B cell (primary cell): ENCODE measurements at regions not wholly inside any gene's neighbourhood (a gene's known extent, or its start where the extent isn't known, plus 50 kb on each side); places are given as distances from the start of the nearest gene placed in this dataset.

Experiments used
- ATAC-seq: fragments of 200-7000 bp; cut with Tn5 transposase; one replicate; pipeline ENCODE4 v1.10.0; 2021; ENCODE audit warnings: low read depth, mild to moderate bottlenecking, moderate number of reproducible peaks, moderate library complexity
- CTCF ChIA-PET: fragments of 350-600 bp; sonication (Branson Sonifier 250); formaldehyde crosslinking; loops from one replicate; lab custom pipeline; 2021; ENCODE audit warnings: antibody characterized with exemption, inconsistent platforms; lab: Charles Lee
- POLR2A ChIA-PET: fragments of 350-600 bp; sonication (Branson Sonifier 250); formaldehyde crosslinking; loops from one replicate; lab custom pipeline; 2021; ENCODE audit warnings: antibody characterized with exemption; lab: Charles Lee
- DNase-seq: peaks from one replicate; pipeline ENCODE4 v3.0.0; 2013
- H2AFZ ChIP-seq: 2 replicates; pipeline ENCODE4 v1.6.1; 2012; ENCODE audit warnings: mild to moderate bottlenecking, low read depth, low read length; ENCODE audit not compliant: insufficient read depth, poor library complexity, severe bottlenecking
- H3K27ac ChIP-seq, 2 donors: 1 replicate in 1 of 2; 2 replicates in 1 of 2; pipeline ENCODE4 v1.5.1; 2012 to 2013; ENCODE audit warnings: low read length in 2 of 2, mild to moderate bottlenecking in 2 of 2, moderate library complexity in 1 of 2
- H3K27me3 ChIP-seq, 4 experiments: fragments of 200-600 bp in 1 of 4; sonication (generic) in 1 of 4; replicated peaks in 1 of 4; 1 replicate in 2 of 4; 2 replicates in 2 of 4; pipeline versions ENCODE4 v1.6.1 to v1.7.0; 2013 to 2016; ENCODE audit warnings: low read length in 3 of 4, mild to moderate bottlenecking in 2 of 4, mixed read lengths in 1 of 4, moderate library complexity in 1 of 4; ENCODE audit not compliant: insufficient read depth in 4 of 4, control insufficient read depth in 3 of 4; ENCODE audit errors: control extremely low read depth in 1 of 4
- H3K36me3 ChIP-seq, 2 experiments: replicated peaks in 1 of 2; 1 replicate in 1 of 2; 2 replicates in 1 of 2; pipeline versions ENCODE4 v1.6.1 to v1.7.1; 2013; ENCODE audit warnings: low read length in 1 of 2; ENCODE audit not compliant: insufficient read depth in 2 of 2, control insufficient read depth in 1 of 2; ENCODE audit errors: control extremely low read depth in 1 of 2, extremely low read depth in 1 of 2
- H3K4me1 ChIP-seq, 2 donors: fragments of 200-600 bp in 1 of 2; sonication (generic) in 1 of 2; 1 replicate in 1 of 2; 2 replicates in 1 of 2; pipeline versions ENCODE4 v1.5.1 to v1.6.1; 2013 to 2017; ENCODE audit warnings: low read length in 2 of 2; ENCODE audit not compliant: control insufficient read depth in 2 of 2, insufficient read depth in 2 of 2
- H3K4me2 ChIP-seq: replicated peaks from 2 replicates; pipeline ENCODE3; 2012; ENCODE audit warnings: mild to moderate bottlenecking, low read depth, low read length; ENCODE audit not compliant: poor library complexity, severe bottlenecking
- H3K4me3 ChIP-seq, 5 experiments: fragments of 200-600 bp in 1 of 5; sonication (generic) in 1 of 5; 1 replicate in 3 of 5; 2 replicates in 2 of 5; pipeline versions ENCODE4 v1.5.1 to v1.7.0; 2011 to 2016; ENCODE audit warnings: low read length in 4 of 5, mild to moderate bottlenecking in 4 of 5, low read depth in 2 of 5, control low read depth in 1 of 5, moderate library complexity in 1 of 5; ENCODE audit not compliant: insufficient read depth in 1 of 5; ENCODE audit errors: control extremely low read depth in 1 of 5, extremely low read depth in 1 of 5
- H3K79me2 ChIP-seq: fragments of 200-600 bp; sonication (generic); one replicate; pipeline ENCODE4 v1.6.0; 2016; ENCODE audit warnings: low read length; ENCODE audit not compliant: control insufficient read depth, insufficient read depth
- H3K9ac ChIP-seq: fragments of 200-600 bp; sonication (generic); 2 replicates; pipeline ENCODE4 v1.6.1; 2017; ENCODE audit warnings: mild to moderate bottlenecking, low read length, moderate library complexity
- H3K9me3 ChIP-seq, 3 donors: one replicate each; pipeline versions ENCODE4 v1.6.1 to v1.7.1; 2013; ENCODE audit warnings: low read length in 2 of 3; ENCODE audit not compliant: control insufficient read depth in 2 of 3, insufficient read depth in 1 of 3; ENCODE audit errors: control extremely low read depth in 1 of 3
- H4K20me1 ChIP-seq: 2 replicates; pipeline ENCODE4 v1.6.0; 2012; ENCODE audit warnings: mild to moderate bottlenecking, low read length; ENCODE audit not compliant: insufficient read depth, control insufficient read depth, poor library complexity, severe bottlenecking
- H3K27ac Mint-ChIP-seq: one replicate; pipeline ENCODE4 v1.8.0; 2021; ENCODE audit warnings: mixed read lengths
- H3K27me3 Mint-ChIP-seq: one replicate; pipeline ENCODE4 v1.8.0; 2021; ENCODE audit warnings: mixed read lengths
- H3K4me1 Mint-ChIP-seq: one replicate; pipeline ENCODE4 v1.8.0; 2021; ENCODE audit warnings: mixed read lengths
- H3K4me3 Mint-ChIP-seq: one replicate; pipeline ENCODE4 v1.8.0; 2021; ENCODE audit warnings: mixed read lengths
- H3K9me3 Mint-ChIP-seq: one replicate; pipeline ENCODE4 v1.8.0; 2022; ENCODE audit warnings: mixed read lengths; ENCODE audit not compliant: insufficient read depth
- CTCF ChIP-seq: fragments of 200-600 bp; IDR thresholded peaks from one replicate; pipeline ENCODE4 v1.8.0; 2022; ENCODE audit warnings: antibody characterized with exemption, mild to moderate bottlenecking
- EZH2 ChIP-seq: IDR thresholded peaks from 2 replicates; pipeline ENCODE4 v1.6.1; 2012; ENCODE audit warnings: borderline replicate concordance, low read depth, mild to moderate bottlenecking, moderate library complexity, low read length; ENCODE audit not compliant: insufficient read depth, poor library complexity, severe bottlenecking
- WGBS: methylation state at CpG from one replicate; pipeline ENCODE4 v1.1.5; 2013; ENCODE audit warnings: missing lambda C conversion rate; ENCODE audit not compliant: insufficient coverage; 5-methylcytosine and 5-hydroxymethylcytosine counted together
- intact Hi-C: fragments of 100-400 bp; cut with micrococcal nuclease; formaldehyde crosslinking; loops from one replicate; pipeline ENCODE4 v1.10.0; 2022

GRCh38 chr11:116118138-116118470 lies 613.9 kb upstream of the CADM1 start:
- DNase-seq (no peak), ATAC-seq (no peak)
- H3K27ac ChIP-seq, result no peak overlapping the region
- no peak overlapping the region for H3K4me3 Mint-ChIP-seq
- H2AFZ ChIP-seq, result no peak overlapping the region
- H3K27me3 ChIP-seq, result no peaks in the 10 kb centered on the region
- no peaks in the 10 kb centered on the region for H4K20me1 ChIP-seq
- 100% methylated on average over 1 of the region's 4 CpGs for WGBS
- H3K9ac ChIP-seq, result no peak overlapping the region
- no peaks in the 10 kb centered on the region for H3K4me1 Mint-ChIP-seq
- ChIA-PET POLR2A (no interaction called here), CTCF (no interaction called here)
- no peaks in the 10 kb centered on the region for H3K36me3 ChIP-seq
- H3K9me3 ChIP-seq, result peaks cover 0 to 21% (median 0%) of the 10 kb centered on the region in 3 donors
- H3K4me2 ChIP-seq, result no peak overlapping the region
- H3K27ac Mint-ChIP-seq, result no peak overlapping the region
- no peak overlapping the region for H3K4me3 ChIP-seq
- no peaks in the 10 kb centered on the region for H3K9me3 Mint-ChIP-seq
- H3K4me1 ChIP-seq, result no peaks in the 10 kb centered on the region
- no peaks in the 10 kb centered on the region for H3K79me2 ChIP-seq
- TF ChIP-seq EZH2 (no peak), CTCF (no peak)
- H3K27me3 Mint-ChIP-seq, result peaks cover 7% of the 10 kb centered on the region
- intact Hi-C loops, result no loop called here

GRCh38 chr11:116117331-116118137 lies 613.3 kb upstream of the CADM1 start:
- TF ChIP-seq EZH2 (no peak), CTCF (no peak)
- no peak overlapping the region for H3K4me3 ChIP-seq
- H2AFZ ChIP-seq, result no peak overlapping the region
- H3K4me2 ChIP-seq, result no peak overlapping the region
- Mint-ChIP-seq H3K4me3 (no peak overlapping the region), H3K9me3 (no peaks in the 10 kb centered on the region), H3K27me3 (peaks cover 7% of the 10 kb centered on the region), H3K27ac (no peak overlapping the region), H3K4me1 (no peaks in the 10 kb centered on the region)
- no peak for DNase-seq
- no peaks in the 10 kb centered on the region for H4K20me1 ChIP-seq
- no peak for ATAC-seq
- no peaks in the 10 kb centered on the region for H3K36me3 ChIP-seq
- 86% methylated on average over 10 of the region's 12 CpGs for WGBS
- H3K27me3 ChIP-seq, result no peaks in the 10 kb centered on the region
- POLR2A ChIA-PET, result no interaction called here
- no peaks in the 10 kb centered on the region for H3K79me2 ChIP-seq
- H3K9ac ChIP-seq, result no peak overlapping the region
- CTCF ChIA-PET, result no interaction called here
- intact Hi-C loops, result no loop called here
- H3K4me1 ChIP-seq, result no peaks in the 10 kb centered on the region
- H3K27ac ChIP-seq, result no peak overlapping the region
- peaks cover 0 to 24% (median 0%) of the 10 kb centered on the region in 3 donors for H3K9me3 ChIP-seq
